MCF 10A (cell line): ENCODE measurements at regions not wholly inside any gene's neighbourhood (a gene's known extent, or its start where the extent isn't known, plus 50 kb on each side); places are given as distances from the start of the nearest gene placed in this dataset.

Source experiments
- BruUV-seq: library from RNA; stranded (reverse); fragments of 400-500 nt; replicated peaks from 2 replicates; lab custom pipeline; 2021; lab: Mats Ljungman, UMichigan
- CTCF ChIA-PET: fragments of 300-600 bp; sonication (Branson Sonifier 250); formaldehyde crosslinking; extraction: SDS; loops from one replicate; lab custom pipeline; 2021; ENCODE audit warnings: antibody characterized with exemption, inconsistent platforms; lab: Yijun Ruan, JAX
- POLR2A ChIA-PET: fragments of 300-600, 350-650 bp; sonication (Branson Sonifier 250); formaldehyde crosslinking; extraction: SDS; loops from one replicate; lab custom pipeline; 2020; ENCODE audit warnings: antibody characterized with exemption, inconsistent platforms; lab: Yijun Ruan, JAX
- DNase-seq: peaks from one replicate; pipeline ENCODE4 v3.0.0-alpha.2; 2018; ENCODE audit not compliant: unreplicated experiment
- H3K27ac Mint-ChIP-seq: one replicate; pipeline ENCODE4 v1.8.0; 2022; ENCODE audit warnings: mild to moderate bottlenecking, low read depth, mixed read lengths; ENCODE audit not compliant: unreplicated experiment
- H3K27me3 Mint-ChIP-seq: one replicate; pipeline ENCODE4 v1.8.0; 2022; ENCODE audit warnings: mixed read lengths; ENCODE audit not compliant: insufficient read depth, unreplicated experiment
- H3K36me3 Mint-ChIP-seq: one replicate; pipeline ENCODE4 v1.8.0; 2022; ENCODE audit warnings: mild to moderate bottlenecking, moderate library complexity, mixed read lengths; ENCODE audit not compliant: insufficient read depth, unreplicated experiment
- H3K4me1 Mint-ChIP-seq: one replicate; pipeline ENCODE4 v1.8.0; 2022; ENCODE audit warnings: mixed read lengths; ENCODE audit not compliant: insufficient read depth, unreplicated experiment
- H3K4me3 Mint-ChIP-seq: one replicate; pipeline ENCODE4 v1.8.0; 2022; ENCODE audit warnings: mild to moderate bottlenecking, moderate library complexity, mixed read lengths; ENCODE audit not compliant: unreplicated experiment
- H3K9me3 Mint-ChIP-seq: one replicate; pipeline ENCODE4 v1.8.0; 2022; ENCODE audit warnings: mixed read lengths; ENCODE audit not compliant: unreplicated experiment
- intact Hi-C: fragments of 100-400 bp; cut with micrococcal nuclease; formaldehyde crosslinking; loops from 2 replicates; pipeline ENCODE4 v1.14.1; 2022
- TF ChIP-seq, protein P1 (sequence below): fragments of 200-600 bp; IDR thresholded peaks from one replicate; pipeline ENCODE4 v1.8.0; 2022; ENCODE audit warnings: antibody characterized with exemption, mild to moderate bottlenecking; ENCODE audit not compliant: unreplicated experiment

DNA sequence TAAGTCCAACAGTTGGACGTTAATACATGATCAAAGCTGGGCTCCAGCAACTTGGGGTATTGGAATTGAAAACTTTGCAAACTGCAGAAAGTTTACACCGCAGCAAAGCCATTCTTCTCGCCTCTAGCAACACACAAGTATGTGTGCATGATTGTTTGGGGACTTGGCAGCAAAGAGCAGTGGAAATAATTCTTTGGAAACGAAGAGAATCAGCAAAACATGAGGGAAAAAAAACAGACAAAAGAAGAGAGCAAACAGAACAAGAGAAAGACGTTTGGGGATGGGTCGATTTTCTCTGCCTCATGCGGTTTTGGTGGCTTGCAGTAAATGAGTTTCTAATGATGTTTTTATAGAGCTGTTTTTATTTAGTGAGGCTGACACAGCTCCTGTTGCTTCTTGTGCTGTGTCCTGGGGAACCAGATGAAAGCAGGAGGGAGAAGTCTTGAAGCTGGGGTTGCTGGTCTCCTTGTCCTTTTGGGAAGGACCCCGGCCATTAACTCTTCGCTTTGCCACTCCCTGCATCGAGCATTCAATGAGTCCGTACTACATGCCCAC, 502.9 kb downstream of the GRIN2A start:
- Mint-ChIP-seq H3K27me3 (no peaks in the 10 kb centered on the region), H3K36me3 (no peaks in the 10 kb centered on the region), H3K4me1 (no peaks in the 10 kb centered on the region), H3K9me3 (peaks cover 45% of the 10 kb centered on the region), H3K27ac (no peak overlapping the region), H3K4me3 (no peak overlapping the region)
- TF ChIP-seq, protein P1, sequence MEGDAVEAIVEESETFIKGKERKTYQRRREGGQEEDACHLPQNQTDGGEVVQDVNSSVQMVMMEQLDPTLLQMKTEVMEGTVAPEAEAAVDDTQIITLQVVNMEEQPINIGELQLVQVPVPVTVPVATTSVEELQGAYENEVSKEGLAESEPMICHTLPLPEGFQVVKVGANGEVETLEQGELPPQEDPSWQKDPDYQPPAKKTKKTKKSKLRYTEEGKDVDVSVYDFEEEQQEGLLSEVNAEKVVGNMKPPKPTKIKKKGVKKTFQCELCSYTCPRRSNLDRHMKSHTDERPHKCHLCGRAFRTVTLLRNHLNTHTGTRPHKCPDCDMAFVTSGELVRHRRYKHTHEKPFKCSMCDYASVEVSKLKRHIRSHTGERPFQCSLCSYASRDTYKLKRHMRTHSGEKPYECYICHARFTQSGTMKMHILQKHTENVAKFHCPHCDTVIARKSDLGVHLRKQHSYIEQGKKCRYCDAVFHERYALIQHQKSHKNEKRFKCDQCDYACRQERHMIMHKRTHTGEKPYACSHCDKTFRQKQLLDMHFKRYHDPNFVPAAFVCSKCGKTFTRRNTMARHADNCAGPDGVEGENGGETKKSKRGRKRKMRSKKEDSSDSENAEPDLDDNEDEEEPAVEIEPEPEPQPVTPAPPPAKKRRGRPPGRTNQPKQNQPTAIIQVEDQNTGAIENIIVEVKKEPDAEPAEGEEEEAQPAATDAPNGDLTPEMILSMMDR: no peak
- BruUV-seq: no TSS peak
- ChIA-PET POLR2A (no interaction called here), CTCF (interaction anchor here (1.3 kb wide), 1 partner anchor 578 kb away, joined by 4 read pairs; no protein-coding TSS in a partner anchor)
- intact Hi-C loops: no loop called here
- DNase-seq: no peak

DNA sequence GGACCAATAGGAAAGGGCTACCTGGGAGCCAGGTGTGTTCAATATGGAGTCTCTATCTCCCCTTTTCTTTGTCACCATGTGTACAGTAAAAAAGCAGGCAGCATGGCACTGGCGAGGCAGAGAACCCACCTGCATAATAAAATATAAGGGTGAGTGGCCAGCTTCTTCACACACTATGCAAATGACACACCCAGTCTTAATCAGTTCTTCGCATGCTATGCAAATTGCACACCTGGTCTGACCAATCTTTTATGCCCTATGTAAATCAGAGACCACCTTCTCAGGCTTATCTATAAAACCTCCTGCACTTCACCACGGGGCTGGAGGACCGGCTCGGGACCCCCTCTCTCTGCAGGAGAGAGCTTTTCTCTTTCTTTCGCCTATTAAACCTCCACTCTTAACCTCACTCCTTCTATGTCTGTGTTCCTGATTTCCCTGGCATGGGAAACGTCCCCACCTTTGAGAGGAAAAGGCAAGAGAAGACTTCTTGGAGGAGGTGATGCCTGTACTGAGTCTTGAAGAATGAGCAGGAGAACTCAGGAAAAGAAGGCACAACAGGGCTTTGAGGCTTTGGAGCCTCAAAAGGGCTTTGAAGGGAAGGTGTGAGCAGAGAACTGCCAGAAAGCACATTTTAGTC, 502.1 kb downstream of the GRIN2A start:
- CTCF ChIA-PET: interaction anchor here (1.3 kb wide), 1 partner anchor 577 kb away, joined by 4 read pairs; no protein-coding TSS in a partner anchor
- peaks cover 42% of the 10 kb centered on the region for H3K9me3 Mint-ChIP-seq
- H3K27me3 Mint-ChIP-seq: no peaks in the 10 kb centered on the region
- no peaks in the 10 kb centered on the region for H3K36me3 Mint-ChIP-seq
- TF ChIP-seq, protein P1: no peak
- no peak overlapping the region for H3K27ac Mint-ChIP-seq
- no peak for DNase-seq
- no TSS peak for BruUV-seq
- H3K4me1 Mint-ChIP-seq: no peaks in the 10 kb centered on the region
- intact Hi-C loops: no loop called here
- POLR2A ChIA-PET: no interaction called here
- no peak overlapping the region for H3K4me3 Mint-ChIP-seq

DNA sequence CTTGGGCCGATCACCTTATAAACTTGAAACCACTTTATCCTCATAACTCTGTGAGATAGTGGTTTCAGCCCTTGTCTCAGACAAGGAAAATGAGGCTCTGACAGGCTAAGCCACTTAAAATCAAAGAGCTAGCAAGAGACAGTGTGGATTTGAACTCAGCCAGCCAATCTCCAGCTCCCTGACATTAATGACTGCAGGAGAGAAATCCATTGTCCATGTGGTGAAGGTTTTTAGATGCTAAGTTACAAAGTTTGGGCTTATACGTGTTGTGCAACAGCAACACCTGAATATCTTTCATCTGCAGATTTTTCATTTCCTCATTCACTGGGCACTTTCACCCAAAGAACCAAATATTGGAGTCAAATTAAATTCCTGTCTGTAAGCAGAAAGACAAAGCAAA, 501.3 kb downstream of the GRIN2A start:
- POLR2A ChIA-PET: no interaction called here
- H3K4me1 Mint-ChIP-seq: no peaks in the 10 kb centered on the region
- peaks cover 33% of the 10 kb centered on the region for H3K9me3 Mint-ChIP-seq
- no peak overlapping the region for H3K4me3 Mint-ChIP-seq
- H3K27me3 Mint-ChIP-seq: no peaks in the 10 kb centered on the region
- CTCF ChIA-PET: no interaction called here
- intact Hi-C loops: no loop called here
- no peaks in the 10 kb centered on the region for H3K36me3 Mint-ChIP-seq
- TF ChIP-seq, protein P1: no peak
- BruUV-seq: no TSS peak
- no peak for DNase-seq
- H3K27ac Mint-ChIP-seq: no peak overlapping the region

DNA sequence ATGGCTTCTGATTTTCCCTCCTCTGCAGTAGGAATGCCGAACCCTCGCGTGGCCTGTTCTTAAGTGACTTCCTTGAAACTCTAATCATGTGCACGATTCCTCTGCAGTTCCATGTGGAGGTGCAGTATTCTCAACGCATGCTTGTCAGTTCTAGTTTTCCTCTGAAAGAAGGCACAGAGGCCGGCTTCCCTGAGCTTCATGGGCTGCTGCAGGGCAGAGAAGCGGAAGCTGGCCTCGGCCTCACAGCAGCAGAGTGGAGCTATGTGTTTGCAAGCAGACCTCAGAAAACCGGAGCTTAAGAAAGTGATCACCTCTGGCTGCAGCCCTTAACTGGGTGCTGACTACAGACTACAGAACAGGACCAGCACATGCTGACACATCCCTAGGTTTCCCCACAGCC, 500.7 kb downstream of the GRIN2A start:
- H3K4me3 Mint-ChIP-seq: no peak overlapping the region
- no TSS peak for BruUV-seq
- CTCF ChIA-PET: no interaction called here

More for the DNA sequence above, 500.7 kb downstream of the GRIN2A start:
- no peak for DNase-seq
- H3K36me3 Mint-ChIP-seq: no peaks in the 10 kb centered on the region
- POLR2A ChIA-PET: no interaction called here
- H3K27ac Mint-ChIP-seq: no peak overlapping the region
- no peaks in the 10 kb centered on the region for H3K27me3 Mint-ChIP-seq
- TF ChIP-seq, protein P1: no peak
- H3K4me1 Mint-ChIP-seq: no peaks in the 10 kb centered on the region
- intact Hi-C loops: no loop called here
- peaks cover 28% of the 10 kb centered on the region for H3K9me3 Mint-ChIP-seq
